ENCODE measurements at regions not wholly inside any gene's neighbourhood (a gene's known extent, or its start where the extent isn't known, plus 50 kb on each side); places are given as distances from the start of the nearest gene placed in this dataset.

DNA sequence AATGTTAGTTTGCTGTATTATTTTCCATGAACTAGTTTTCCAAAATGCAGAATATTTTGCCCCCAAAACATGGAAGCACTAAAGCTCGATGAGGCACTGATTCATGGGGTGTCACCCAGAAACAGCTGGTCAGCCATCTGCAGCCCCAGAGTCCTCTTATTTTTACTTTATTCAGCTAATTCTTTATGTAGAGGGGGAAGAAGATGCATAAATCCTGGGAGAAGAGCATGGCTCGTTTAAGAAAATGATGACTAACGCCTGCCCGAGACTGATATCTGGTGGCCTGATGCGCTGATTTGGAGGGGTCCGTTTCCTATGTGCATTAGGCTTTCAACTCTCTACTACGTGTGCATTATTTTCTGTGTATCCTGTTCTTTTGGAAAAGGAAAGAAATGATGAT lies 390.3 kb upstream of the MEF2C start:
- DNase-seq (ENCODE audit: low spot score), result no peak

DNA sequence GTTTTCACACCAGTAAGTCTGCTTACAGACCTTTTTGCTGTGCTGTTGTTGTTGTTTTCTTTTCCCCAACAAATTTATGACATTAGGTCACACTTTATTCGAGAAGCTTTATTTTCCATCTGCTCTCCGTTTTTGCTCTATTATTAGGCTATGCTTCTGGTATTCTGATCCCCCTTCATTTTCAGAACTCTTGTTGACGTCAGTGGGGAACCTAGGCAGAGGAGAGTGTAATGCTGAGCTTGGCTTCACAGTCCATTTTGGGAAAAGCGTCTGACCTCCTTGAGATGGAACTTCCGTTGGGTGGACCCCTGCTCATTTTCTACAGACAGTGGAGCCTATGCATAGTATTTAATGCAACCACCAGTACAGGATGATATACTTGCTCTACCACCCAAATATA lies 387.9 kb upstream of the MEF2C start:
- no peak for DNase-seq (ENCODE audit: low spot score)

- no peak for DNase-seq (ENCODE audit: low spot score)
Measured at GRCh38 chr5:89269721-89270120, 386.7 kb upstream of the MEF2C start.

DNA sequence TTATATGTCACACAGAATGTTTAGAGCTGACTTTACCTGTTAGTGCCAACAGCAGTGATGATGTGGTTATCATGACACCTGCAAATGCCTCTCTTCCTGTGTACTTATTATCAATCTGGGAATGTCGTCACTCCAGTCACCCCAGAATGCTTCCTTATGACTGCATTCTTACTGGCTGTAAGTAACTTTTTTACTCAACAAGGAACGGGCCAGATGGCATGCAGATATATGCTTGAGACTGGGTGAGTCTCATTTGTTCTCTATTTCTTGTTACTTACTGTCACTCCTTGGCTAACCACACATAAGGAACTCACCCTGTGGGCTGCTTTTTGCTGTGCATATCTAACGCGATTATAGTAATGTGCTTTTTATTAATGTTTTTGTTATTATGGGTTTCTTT lies 385.5 kb upstream of the MEF2C start:
- DNase-seq (ENCODE audit: low spot score), result no peak

DNA sequence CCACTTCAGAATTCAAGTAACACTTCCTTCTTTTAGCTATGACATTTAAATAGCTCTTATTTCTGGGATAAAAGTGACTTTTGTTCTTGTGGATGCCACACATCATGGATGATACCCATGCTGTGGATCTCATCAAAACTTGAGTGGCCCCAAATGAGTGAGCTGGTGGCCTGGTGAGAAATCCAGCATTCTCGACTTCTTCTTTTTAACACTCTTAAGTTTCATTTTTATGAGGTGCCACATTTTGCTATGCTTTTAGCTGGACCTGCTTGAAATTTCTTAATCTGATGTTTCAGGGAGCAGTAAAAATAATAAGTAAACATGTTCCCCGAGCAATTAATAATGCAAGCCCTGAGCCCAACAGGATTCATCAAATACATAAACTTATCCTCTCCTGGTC lies 384.8 kb upstream of the MEF2C start:
- no peak for DNase-seq (ENCODE audit: low spot score)

- peak; percentile 44 for DNase-seq (ENCODE audit: low spot score)
Measured at GRCh38 chr5:89265511-89266179, 382.7 kb upstream of the MEF2C start.

DNA sequence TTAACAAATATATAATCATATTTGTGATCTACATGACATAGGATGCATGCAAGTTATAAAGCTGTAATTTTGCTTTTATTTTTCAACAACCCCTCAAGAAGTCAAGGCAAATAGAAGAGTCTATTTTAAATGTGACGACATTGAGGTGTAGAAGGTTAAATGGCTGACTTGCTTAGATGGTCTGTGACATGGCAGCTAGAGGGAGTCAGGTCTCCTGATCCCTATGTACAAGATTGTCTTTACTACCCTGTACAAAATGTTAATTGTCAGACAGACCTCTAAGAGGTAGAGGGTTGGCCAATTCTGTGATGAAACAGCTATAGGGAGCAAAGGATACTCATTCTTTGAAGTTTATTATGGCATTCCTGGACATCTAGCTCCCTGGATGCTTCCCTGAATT lies 380.9 kb upstream of the MEF2C start:
- no peak for DNase-seq (ENCODE audit: low spot score)

GRCh38 chr5:89262030-89262429 lies 379.0 kb upstream of the MEF2C start:
- DNase-seq (ENCODE audit: low spot score), result no peak

GRCh38 chr5:89260254-89260653 lies 377.3 kb upstream of the MEF2C start:
- no peak for DNase-seq (ENCODE audit: low spot score)

DNA sequence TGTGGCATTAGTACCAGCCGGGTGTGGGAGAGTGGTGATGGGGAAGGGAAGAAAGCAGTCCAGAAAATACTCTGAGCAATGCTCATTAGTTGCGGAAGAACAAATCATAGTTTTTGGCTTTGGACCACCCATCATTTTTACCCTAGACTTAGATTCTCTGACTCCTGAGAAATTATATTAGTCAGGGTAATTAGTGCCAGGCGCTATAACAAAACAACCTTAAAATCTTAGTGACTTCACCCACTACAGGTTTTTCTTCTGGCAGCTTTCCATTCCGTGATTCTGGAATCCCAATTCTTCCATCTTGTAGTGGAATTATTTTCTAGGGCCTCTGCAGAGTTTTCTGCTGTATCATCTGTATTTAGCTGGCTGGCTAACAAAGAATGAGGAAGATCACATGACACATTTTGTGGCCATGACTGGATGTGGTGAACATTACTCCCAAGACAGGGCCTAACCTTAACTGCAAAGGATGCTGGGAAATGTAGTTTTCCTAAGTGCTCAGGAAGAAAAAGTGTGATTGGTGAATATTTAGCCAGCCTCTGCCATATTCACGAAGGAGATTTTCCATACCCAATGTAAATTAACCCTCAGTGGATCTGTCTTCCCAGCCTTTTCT lies 373.0 kb upstream of the MEF2C start:
- peak; percentile 32 for DNase-seq (ENCODE audit: low spot score)

- DNase-seq (ENCODE audit: low spot score), result no peak
Measured at GRCh38 chr5:89253666-89254352, 370.8 kb upstream of the MEF2C start.

GRCh38 chr5:89246864-89247263 lies 363.9 kb upstream of the MEF2C start:
- no peak for DNase-seq (ENCODE audit: low spot score)

DNA sequence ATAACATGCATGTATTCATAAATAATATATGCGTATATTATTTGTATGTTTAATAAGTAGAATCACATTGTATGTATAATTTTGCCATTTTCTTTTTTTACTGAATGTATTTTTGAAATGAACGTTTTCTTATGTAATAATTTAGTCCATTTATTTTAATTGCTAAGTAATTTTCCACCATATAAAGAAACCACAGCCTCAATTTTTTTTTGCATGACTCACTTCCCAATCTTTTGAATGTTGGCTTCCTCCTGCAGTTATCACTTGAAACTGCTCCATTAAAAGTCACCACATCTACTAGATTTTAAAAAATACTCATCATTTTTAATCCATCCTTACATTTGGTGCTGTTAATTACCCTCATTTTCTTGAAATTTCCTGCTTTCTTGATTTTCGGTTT lies 363.3 kb upstream of the MEF2C start:
- no peak for DNase-seq (ENCODE audit: low spot score)

- DNase-seq (ENCODE audit: low spot score), result no peak
Measured at GRCh38 chr5:89243611-89244010, 360.6 kb upstream of the MEF2C start.

DNA sequence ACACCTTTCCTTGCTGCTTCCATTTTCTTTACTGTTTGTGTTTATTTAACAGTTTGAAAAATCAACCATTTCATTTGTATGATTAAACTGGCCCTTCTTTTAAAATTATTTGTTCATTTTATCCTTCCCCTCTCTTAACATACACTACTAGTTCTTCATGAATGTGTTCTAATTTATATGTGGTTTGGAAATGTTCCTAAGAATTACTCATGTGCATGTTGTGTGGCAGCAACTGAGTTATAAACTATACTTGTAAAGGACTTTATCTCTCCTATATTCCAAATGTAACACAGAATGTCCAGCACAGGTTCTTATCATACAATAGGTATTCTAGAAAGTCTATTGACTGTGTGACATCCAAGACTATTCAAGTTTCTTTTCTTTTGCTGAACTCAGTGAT lies 358.2 kb upstream of the MEF2C start:
- no peak for DNase-seq (ENCODE audit: low spot score)

DNA sequence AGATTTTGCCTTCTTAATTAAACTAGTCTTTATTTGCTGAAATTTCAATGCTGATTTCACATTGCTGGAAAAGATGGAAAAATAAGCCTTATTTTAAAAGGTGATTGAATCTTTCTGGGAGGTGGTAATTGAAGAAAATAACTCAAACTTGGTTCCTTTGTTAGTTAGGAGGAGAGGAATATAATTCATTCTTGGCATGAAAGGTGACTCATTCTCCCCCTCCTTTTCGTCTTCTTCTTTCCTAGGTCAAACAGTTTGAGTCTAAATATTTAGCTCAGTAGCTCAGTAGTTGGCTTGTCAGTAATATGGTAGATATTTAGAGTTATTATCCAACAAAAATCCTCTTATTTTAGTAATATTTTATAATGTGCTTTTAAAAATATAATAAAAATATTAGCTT lies 353.9 kb upstream of the MEF2C start:
- no peak for DNase-seq (ENCODE audit: low spot score)

- no peak for DNase-seq (ENCODE audit: low spot score)
Measured at GRCh38 chr5:89233462-89233861, 350.5 kb upstream of the MEF2C start.

DNA sequence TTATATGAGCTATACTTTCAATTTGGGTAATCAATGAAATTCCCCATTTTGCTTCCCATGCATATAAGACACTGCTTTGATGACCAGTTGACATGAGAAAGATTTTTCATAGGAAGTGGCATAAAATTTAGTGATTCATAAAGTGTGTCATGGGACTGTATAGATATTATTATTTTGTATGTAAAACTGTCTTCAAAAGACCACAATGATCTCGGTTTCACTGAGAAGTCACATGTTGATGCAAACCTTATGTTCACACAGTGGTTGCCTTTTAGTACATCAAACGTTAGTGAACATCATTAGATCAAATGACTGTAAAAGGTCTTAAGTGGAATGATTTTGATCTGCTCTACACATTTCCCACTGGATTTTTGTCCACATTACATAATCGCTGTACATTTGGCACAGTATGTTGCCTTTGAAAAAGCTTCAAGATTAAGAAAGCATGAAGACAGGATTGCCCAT lies 349.2 kb upstream of the MEF2C start:
- no peak for DNase-seq (ENCODE audit: low spot score)

- DNase-seq (ENCODE audit: low spot score), result no peak
Measured at GRCh38 chr5:89230178-89230577, 347.2 kb upstream of the MEF2C start.

DNA sequence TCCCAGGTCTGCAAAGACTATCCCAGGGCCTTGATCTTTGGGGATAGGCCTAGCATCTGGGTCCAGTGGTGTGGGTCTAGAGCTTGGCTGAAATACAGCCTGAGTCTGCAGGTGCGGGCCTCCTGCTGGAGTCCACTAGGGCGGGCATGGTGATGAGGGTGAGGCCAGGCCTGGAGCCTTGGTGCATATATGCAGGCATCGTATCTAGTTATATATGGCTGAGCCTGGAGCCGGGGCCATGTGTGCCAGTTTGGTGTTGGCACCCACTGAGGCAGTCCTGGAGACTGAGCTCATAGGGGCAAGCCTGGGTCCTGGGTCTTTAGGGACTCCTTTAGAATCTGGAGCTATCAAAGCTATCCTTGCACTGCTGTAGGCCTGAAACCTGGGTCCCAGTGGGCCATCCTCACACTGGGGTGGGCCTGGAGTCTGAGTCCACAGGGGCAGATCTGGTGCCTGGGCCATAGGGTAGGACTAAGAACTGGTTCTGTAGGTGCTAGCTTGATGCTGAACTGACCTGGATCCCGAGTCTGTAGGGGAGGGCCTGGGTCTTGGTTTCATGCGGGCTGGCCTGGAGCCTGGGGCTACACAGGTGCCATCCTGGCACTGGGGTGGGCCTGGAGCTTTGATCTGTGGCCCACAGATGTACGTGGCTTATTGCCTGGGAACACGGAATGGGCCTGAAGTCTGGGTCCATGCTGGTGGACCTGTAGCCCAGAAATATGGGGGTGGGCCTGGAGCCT lies 346.5 kb upstream of the MEF2C start:
- DNase-seq (ENCODE audit: low spot score), result no peak

GRCh38 chr5:89228355-89228754 lies 345.4 kb upstream of the MEF2C start:
- no peak for DNase-seq (ENCODE audit: low spot score)

GRCh38 chr5:89218364-89218763 lies 335.4 kb upstream of the MEF2C start:
- DNase-seq (ENCODE audit: low spot score), result no peak

- no peak for DNase-seq (ENCODE audit: low spot score)
Measured at GRCh38 chr5:89216606-89217005, 333.6 kb upstream of the MEF2C start.

Data from AG20443 (cell line).